ENCODE measurements at regions not wholly inside any gene's neighbourhood (a gene's known extent, or its start where the extent isn't known, plus 50 kb on each side); places are given as distances from the start of the nearest gene placed in this dataset.

DNA sequence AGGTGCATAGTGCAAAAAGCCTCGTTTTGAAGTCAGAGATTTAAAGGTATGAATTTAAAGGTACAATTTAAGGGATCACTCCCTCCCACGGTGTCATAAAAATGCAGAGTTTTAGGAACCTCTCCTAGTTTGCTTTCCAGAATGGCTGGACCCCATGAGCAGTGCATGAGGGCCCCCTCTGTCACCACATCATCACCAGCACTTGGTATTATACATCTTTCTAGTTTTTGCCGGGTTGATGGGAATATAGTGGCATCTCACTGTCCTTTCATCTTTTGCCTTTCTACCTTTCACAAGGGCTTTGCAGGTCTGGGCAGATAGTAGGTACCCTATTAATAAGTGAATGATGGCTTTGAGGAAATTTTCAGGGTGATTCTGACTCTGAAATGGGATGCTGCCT is 103.6 kb upstream of the AGBL1 start:
- no peak for DNase-seq
- H3K4me3 Mint-ChIP-seq: no peak overlapping the region
- intact Hi-C loops (cut with micrococcal nuclease): no loop called here
- H3K36me3 Mint-ChIP-seq (ENCODE audit: low read depth): no peaks in the 10 kb centered on the region
- no peak overlapping the region for H3K27ac Mint-ChIP-seq
- peaks cover 9% of the 10 kb centered on the region for H3K9me3 Mint-ChIP-seq
- ChIA-PET POLR2A (no interaction called here), CTCF (no interaction called here)
- no peak for TF ChIP-seq CTCF (IDR thresholded peaks at IDR 0.05)
- no peak for ATAC-seq (ENCODE audit: low read depth)
- H3K27me3 Mint-ChIP-seq: peaks cover 16% of the 10 kb centered on the region
- no peaks in the 10 kb centered on the region for H3K4me1 Mint-ChIP-seq

- ChIA-PET CTCF (no interaction called here), POLR2A (no interaction called here)
- Mint-ChIP-seq H3K27ac (no peak overlapping the region), H3K4me1 (no peaks in the 10 kb centered on the region), H3K27me3 (peaks cover 16% of the 10 kb centered on the region), H3K9me3 (peaks cover 9% of the 10 kb centered on the region), H3K4me3 (no peak overlapping the region), H3K36me3 (ENCODE audit: low read depth) (no peaks in the 10 kb centered on the region)
- TF ChIP-seq CTCF (IDR thresholded peaks at IDR 0.05): no peak
- DNase-seq: no peak
- ATAC-seq (ENCODE audit: low read depth): no peak
- intact Hi-C loops (cut with micrococcal nuclease): no loop called here
These were observed 102.7 kb upstream of the AGBL1 start for GRCh38 chr15:85976986-85977385.

GRCh38 chr15:85977586-85977985 is 102.1 kb upstream of the AGBL1 start:
- no peaks in the 10 kb centered on the region for H3K4me1 Mint-ChIP-seq
- no peak for TF ChIP-seq CTCF (IDR thresholded peaks at IDR 0.05)
- no peaks in the 10 kb centered on the region for H3K36me3 Mint-ChIP-seq (ENCODE audit: low read depth)
- H3K27ac Mint-ChIP-seq: no peak overlapping the region
- H3K27me3 Mint-ChIP-seq: peaks cover 16% of the 10 kb centered on the region
- DNase-seq (no peak), ATAC-seq (ENCODE audit: low read depth) (no peak)
- intact Hi-C loops (cut with micrococcal nuclease): no loop called here
- POLR2A ChIA-PET: no interaction called here
- CTCF ChIA-PET: no interaction called here
- peaks cover 13% of the 10 kb centered on the region for H3K9me3 Mint-ChIP-seq
- no peak overlapping the region for H3K4me3 Mint-ChIP-seq

DNA sequence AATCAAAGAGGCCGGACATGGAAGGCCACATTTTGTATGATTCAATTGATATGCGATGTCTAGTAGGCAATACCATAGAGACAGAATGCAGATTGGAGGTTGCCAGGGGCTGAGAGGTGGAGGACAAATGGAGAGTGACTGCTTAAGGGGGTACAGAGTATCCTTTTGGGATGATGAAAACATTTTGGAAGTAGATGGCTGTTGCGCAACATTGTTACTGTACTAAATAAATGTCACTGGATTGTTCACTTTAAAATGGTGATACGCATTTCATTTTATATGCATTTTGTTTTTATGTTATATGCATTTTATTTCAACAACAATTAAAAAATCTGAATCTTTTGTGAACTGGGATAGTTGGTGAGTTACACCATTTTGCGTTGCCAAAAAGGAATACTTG is 99.7 kb upstream of the AGBL1 start:
- intact Hi-C loops (cut with micrococcal nuclease): no loop called here
- no peaks in the 10 kb centered on the region for H3K36me3 Mint-ChIP-seq (ENCODE audit: low read depth)
- H3K4me3 Mint-ChIP-seq: no peak overlapping the region
- DNase-seq (no peak), ATAC-seq (ENCODE audit: low read depth) (no peak)
- ChIA-PET CTCF (no interaction called here), POLR2A (no interaction called here)
- H3K9me3 Mint-ChIP-seq: peaks cover 13% of the 10 kb centered on the region
- TF ChIP-seq CTCF (IDR thresholded peaks at IDR 0.05): no peak
- H3K27me3 Mint-ChIP-seq: peaks cover 16% of the 10 kb centered on the region
- no peak overlapping the region for H3K27ac Mint-ChIP-seq
- no peaks in the 10 kb centered on the region for H3K4me1 Mint-ChIP-seq

- H3K9me3 Mint-ChIP-seq: peaks cover 11% of the 10 kb centered on the region
These were observed 98.7 kb upstream of the AGBL1 start for GRCh38 chr15:85980946-85981345.

More at GRCh38 chr15:85980946-85981345, 98.7 kb upstream of the AGBL1 start:
- ChIA-PET POLR2A (no interaction called here), CTCF (no interaction called here)
- Mint-ChIP-seq H3K4me1 (no peaks in the 10 kb centered on the region), H3K27me3 (peaks cover 12% of the 10 kb centered on the region), H3K4me3 (no peak overlapping the region), H3K27ac (no peak overlapping the region), H3K36me3 (ENCODE audit: low read depth) (no peaks in the 10 kb centered on the region)
- ATAC-seq (ENCODE audit: low read depth) (no peak), DNase-seq (no peak)
- no peak for TF ChIP-seq CTCF (IDR thresholded peaks at IDR 0.05)
- intact Hi-C loops (cut with micrococcal nuclease): no loop called here

Data from activated B cell treated with CpG ODN at 0.5 μM for 24 hours (primary cell).